BJ (cell line): ENCODE measurements at regions not wholly inside any gene's neighbourhood (a gene's known extent, or its start where the extent isn't known, plus 50 kb on each side); places are given as distances from the start of the nearest gene placed in this dataset.
"Not testable (repeated sequence)": the region's sequence is repeated elsewhere in the genome, so short reads cannot be mapped to it uniquely, and the experiment has no call there.

ENCODE experiments used
- CTCF ChIA-PET: fragments of 350-600 bp; formaldehyde crosslinking; extraction: SDS; loops from one replicate; lab custom pipeline; 2021; ENCODE audit warnings: antibody characterized with exemption, inconsistent platforms; lab: Yijun Ruan, JAX
- POLR2A ChIA-PET: fragments of 300-600 bp; sonication (Branson Sonifier 250); formaldehyde crosslinking; extraction: SDS; loops from one replicate; lab custom pipeline; 2021; ENCODE audit warnings: antibody characterized with exemption; lab: Charles Lee
- DNase-seq: peaks from one replicate; pipeline ENCODE4 v3.0.0-alpha.2; 2011; ENCODE audit warnings: low read depth
- H3K27me3 ChIP-seq: 2 replicates; pipeline ENCODE4 v1.6.0; 2011; ENCODE audit warnings: low read length; ENCODE audit not compliant: control insufficient read depth, insufficient read depth
- H3K36me3 ChIP-seq: 2 replicates; pipeline ENCODE4 v1.5.1; 2011; ENCODE audit warnings: low read length; ENCODE audit not compliant: control insufficient read depth, insufficient read depth
- H3K4me3 ChIP-seq: 2 replicates; pipeline ENCODE4 v1.5.1; 2011; ENCODE audit warnings: low read depth, mild to moderate bottlenecking, control low read depth, low read length
- TF ChIP-seq, protein P1 (sequence below): IDR thresholded peaks from 2 replicates; pipeline ENCODE4 v1.5.1; 2011; ENCODE audit warnings: low read depth, mild to moderate bottlenecking, control low read depth, inconsistent platforms, low read length, moderate library complexity; ENCODE audit not compliant: insufficient read depth

DNA sequence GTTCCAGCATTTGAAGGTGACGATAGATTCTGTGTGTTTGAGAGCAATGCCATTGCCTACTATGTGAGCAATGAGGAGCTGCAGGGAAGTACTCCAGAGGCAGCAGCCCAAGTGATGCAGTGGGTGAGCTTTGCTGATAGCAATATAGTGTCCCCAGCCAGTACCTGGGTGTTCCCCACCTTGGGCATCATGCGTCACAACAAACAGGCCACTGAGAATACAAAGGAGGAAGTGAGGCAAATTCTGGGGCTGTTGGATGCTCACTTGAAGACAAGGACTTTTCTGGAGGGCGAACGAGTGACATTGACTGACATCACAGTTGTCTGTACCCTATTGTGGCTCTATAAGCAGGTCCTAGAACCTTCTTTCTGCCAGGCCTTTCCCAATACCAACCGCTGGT lies 142.0 kb downstream of the PLS3 start:
- Histone ChIP-seq H3K4me3 (no peak overlapping the region), H3K27me3 (no peaks in the 10 kb centered on the region), H3K36me3 (no peaks in the 10 kb centered on the region)
- CTCF ChIA-PET: no interaction called here
- TF ChIP-seq, protein P1, sequence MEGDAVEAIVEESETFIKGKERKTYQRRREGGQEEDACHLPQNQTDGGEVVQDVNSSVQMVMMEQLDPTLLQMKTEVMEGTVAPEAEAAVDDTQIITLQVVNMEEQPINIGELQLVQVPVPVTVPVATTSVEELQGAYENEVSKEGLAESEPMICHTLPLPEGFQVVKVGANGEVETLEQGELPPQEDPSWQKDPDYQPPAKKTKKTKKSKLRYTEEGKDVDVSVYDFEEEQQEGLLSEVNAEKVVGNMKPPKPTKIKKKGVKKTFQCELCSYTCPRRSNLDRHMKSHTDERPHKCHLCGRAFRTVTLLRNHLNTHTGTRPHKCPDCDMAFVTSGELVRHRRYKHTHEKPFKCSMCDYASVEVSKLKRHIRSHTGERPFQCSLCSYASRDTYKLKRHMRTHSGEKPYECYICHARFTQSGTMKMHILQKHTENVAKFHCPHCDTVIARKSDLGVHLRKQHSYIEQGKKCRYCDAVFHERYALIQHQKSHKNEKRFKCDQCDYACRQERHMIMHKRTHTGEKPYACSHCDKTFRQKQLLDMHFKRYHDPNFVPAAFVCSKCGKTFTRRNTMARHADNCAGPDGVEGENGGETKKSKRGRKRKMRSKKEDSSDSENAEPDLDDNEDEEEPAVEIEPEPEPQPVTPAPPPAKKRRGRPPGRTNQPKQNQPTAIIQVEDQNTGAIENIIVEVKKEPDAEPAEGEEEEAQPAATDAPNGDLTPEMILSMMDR: no peak
- POLR2A ChIA-PET: no interaction called here
- no peak for DNase-seq

DNA sequence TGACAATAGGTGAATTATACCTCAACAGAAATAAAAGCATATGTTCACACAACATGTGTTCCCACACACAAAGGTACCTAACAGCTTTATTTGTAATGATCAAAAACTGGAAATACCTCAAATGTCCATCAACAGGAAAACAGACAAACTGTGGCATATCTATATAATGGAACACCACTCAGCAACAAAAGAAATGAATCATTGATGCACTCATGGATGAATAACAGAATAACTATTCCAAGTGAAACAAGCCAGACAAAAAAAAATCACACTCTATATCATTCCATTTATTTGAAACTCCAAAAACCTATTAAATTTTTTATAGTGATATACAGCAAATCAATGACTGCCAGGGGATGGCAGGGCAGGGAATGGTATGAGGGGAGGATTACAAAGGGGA lies 148.1 kb downstream of the PLS3 start:
- DNase-seq: no peak
- no peaks in the 10 kb centered on the region for H3K27me3 ChIP-seq
- no peak overlapping the region for H3K4me3 ChIP-seq
- TF ChIP-seq, protein P1: no peak
- H3K36me3 ChIP-seq: no peaks in the 10 kb centered on the region
- ChIA-PET POLR2A (no interaction called here), CTCF (no interaction called here)

- no peak for DNase-seq
These were observed 151.5 kb downstream of the PLS3 start for GRCh38 chrX:115712484-115712883.

GRCh38 chrX:115713460-115713859 lies 152.5 kb downstream of the PLS3 start:
- no peaks in the 10 kb centered on the region for H3K36me3 ChIP-seq
- no peak for DNase-seq
- ChIA-PET POLR2A (no interaction called here), CTCF (interaction anchor here (1.8 kb wide), 1 partner anchor 24 kb away, joined by 4 read pairs; no protein-coding TSS in a partner anchor)
- TF ChIP-seq, protein P1: no peak
- no peaks in the 10 kb centered on the region for H3K27me3 ChIP-seq
- H3K4me3 ChIP-seq: no peak overlapping the region

More at GRCh38 chrX:115712484-115712883, 151.5 kb downstream of the PLS3 start:
- POLR2A ChIA-PET: no interaction called here
- CTCF ChIA-PET: no interaction called here
- no peak overlapping the region for H3K4me3 ChIP-seq
- no peaks in the 10 kb centered on the region for H3K36me3 ChIP-seq
- TF ChIP-seq, protein P1: no peak
- H3K27me3 ChIP-seq: no peaks in the 10 kb centered on the region

DNA sequence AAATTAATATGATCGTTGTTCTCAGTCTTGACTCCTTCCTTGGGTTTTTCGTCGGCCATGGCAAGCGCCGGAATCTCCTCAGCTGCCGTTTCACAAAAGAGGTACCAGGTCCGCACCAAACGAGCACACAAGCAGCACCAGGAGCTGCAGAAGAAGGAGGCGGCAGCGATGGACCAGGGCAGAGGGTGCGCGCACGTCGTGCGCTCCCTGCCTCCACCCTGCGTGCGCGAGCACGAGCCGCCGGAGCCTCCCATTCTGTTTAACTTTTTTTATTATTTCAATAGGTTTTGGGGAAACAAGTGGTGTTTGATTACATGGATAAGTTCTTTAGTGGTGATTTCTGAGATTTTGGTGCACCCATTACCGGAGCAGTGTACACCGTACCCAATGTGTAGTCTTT lies 158.2 kb downstream of the PLS3 start:
- CTCF ChIA-PET: no interaction called here
- TF ChIP-seq, protein P1: no peak
- Histone ChIP-seq H3K27me3 (no peaks in the 10 kb centered on the region), H3K36me3 (no peaks in the 10 kb centered on the region), H3K4me3 (no peak overlapping the region)
- DNase-seq: no peak
- POLR2A ChIA-PET: no interaction called here

- H3K4me3 ChIP-seq, H3K36me3 ChIP-seq, H3K27me3 ChIP-seq, CTCF ChIA-PET, DNase-seq, POLR2A ChIA-PET: not testable (repeated sequence)
These were observed 161.9 kb downstream of the PLS3 start for GRCh38 chrX:115722724-115723433.

GRCh38 chrX:115725370-115725769 lies 164.4 kb downstream of the PLS3 start:
- POLR2A ChIA-PET, DNase-seq, CTCF ChIA-PET: not testable (repeated sequence)

More at GRCh38 chrX:115725370-115725769, 164.4 kb downstream of the PLS3 start:
- H3K27me3 ChIP-seq, H3K4me3 ChIP-seq, H3K36me3 ChIP-seq: not testable (repeated sequence)
